ENCODE measurements at regions not wholly inside any gene's neighbourhood (a gene's known extent, or its start where the extent isn't known, plus 50 kb on each side); places are given as distances from the start of the nearest gene placed in this dataset.
"Not testable (repeated sequence)": the region's sequence is repeated elsewhere in the genome, so short reads cannot be mapped to it uniquely, and the experiment has no call there.

DNA sequence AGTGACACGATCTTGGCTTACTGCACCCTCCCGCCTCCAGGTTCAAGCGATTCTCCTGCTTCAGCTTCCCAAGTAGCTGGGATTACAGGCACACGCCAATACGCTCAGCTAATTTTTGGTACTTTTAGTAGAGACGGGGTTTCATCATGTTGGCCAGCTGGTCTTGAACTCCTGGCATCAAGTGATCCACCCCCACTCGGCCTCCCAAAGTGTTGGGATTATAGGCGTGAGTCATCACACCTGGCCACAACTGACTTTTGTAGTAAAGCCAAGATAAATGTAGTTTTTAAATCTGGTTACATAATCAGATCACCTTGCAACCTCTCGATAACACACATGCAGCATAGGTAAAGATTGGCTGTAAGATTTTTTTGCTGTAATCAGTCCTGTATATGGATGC is 657.5 kb upstream of the DPPA4 start:
- no peak overlapping the region for H3K27ac ChIP-seq
- intact Hi-C loops (cut with DNase I) = no loop called here
- H3K9me3 ChIP-seq = no peaks in the 10 kb centered on the region
- no peaks in the 10 kb centered on the region for H3K27me3 ChIP-seq (replicated peaks; ENCODE audit: insufficient read depth)
- no peaks in the 10 kb centered on the region for H3K36me3 ChIP-seq
- DNase-seq (ENCODE audit: low spot score) = no peak
- 86% methylated on average over 9 of the region's 9 CpGs for WGBS
- no peak overlapping the region for H3K4me3 ChIP-seq
- TF ChIP-seq CTCF (IDR thresholded peaks at IDR 0.05) (no peak), POLR2AphosphoS5 (IDR thresholded peaks at IDR 0.05) (no peak), POLR2A (IDR thresholded peaks at IDR 0.05) (no peak)
- no peaks in the 10 kb centered on the region for H3K4me1 ChIP-seq (replicated peaks)

GRCh38 chr3:109995377-109995776 is 658.0 kb upstream of the DPPA4 start:
- Histone ChIP-seq H3K4me3 (no peak overlapping the region), H3K4me1 (replicated peaks) (no peaks in the 10 kb centered on the region), H3K27me3 (replicated peaks; ENCODE audit: insufficient read depth) (no peaks in the 10 kb centered on the region), H3K27ac (no peak overlapping the region), H3K36me3 (no peaks in the 10 kb centered on the region), H3K9me3 (no peaks in the 10 kb centered on the region)
- TF ChIP-seq POLR2AphosphoS5 (IDR thresholded peaks at IDR 0.05) (no peak), POLR2A (IDR thresholded peaks at IDR 0.05) (no peak), CTCF (IDR thresholded peaks at IDR 0.05) (no peak)
- intact Hi-C loops (cut with DNase I) = no loop called here
- no peak for DNase-seq (ENCODE audit: low spot score)

GRCh38 chr3:110001905-110002304 is 664.6 kb upstream of the DPPA4 start:
- H3K27ac ChIP-seq; H3K36me3 ChIP-seq; H3K4me3 ChIP-seq; intact Hi-C loops (cut with DNase I); DNase-seq (ENCODE audit: low spot score); H3K9me3 ChIP-seq; H3K27me3 ChIP-seq (replicated peaks; ENCODE audit: insufficient read depth); H3K4me1 ChIP-seq (replicated peaks): not testable (repeated sequence)
- 100% methylated on average over 4 of the region's 4 CpGs for WGBS

GRCh38 chr3:110006913-110007312 is 669.6 kb upstream of the DPPA4 start:
- Histone ChIP-seq H3K27me3 (replicated peaks; ENCODE audit: insufficient read depth) (peaks cover 4% of the 10 kb centered on the region), H3K27ac (no peak overlapping the region), H3K36me3 (no peaks in the 10 kb centered on the region), H3K9me3 (no peaks in the 10 kb centered on the region), H3K4me3 (no peak overlapping the region), H3K4me1 (replicated peaks) (no peaks in the 10 kb centered on the region)
- intact Hi-C loops (cut with DNase I) = no loop called here
- DNase-seq (ENCODE audit: low spot score) = no peak
- TF ChIP-seq POLR2AphosphoS5 (IDR thresholded peaks at IDR 0.05) (no peak), CTCF (IDR thresholded peaks at IDR 0.05) (no peak), POLR2A (IDR thresholded peaks at IDR 0.05) (no peak)
- 72% methylated on average over 3 of the region's 3 CpGs for whole genome bisulfite sequencing

DNA sequence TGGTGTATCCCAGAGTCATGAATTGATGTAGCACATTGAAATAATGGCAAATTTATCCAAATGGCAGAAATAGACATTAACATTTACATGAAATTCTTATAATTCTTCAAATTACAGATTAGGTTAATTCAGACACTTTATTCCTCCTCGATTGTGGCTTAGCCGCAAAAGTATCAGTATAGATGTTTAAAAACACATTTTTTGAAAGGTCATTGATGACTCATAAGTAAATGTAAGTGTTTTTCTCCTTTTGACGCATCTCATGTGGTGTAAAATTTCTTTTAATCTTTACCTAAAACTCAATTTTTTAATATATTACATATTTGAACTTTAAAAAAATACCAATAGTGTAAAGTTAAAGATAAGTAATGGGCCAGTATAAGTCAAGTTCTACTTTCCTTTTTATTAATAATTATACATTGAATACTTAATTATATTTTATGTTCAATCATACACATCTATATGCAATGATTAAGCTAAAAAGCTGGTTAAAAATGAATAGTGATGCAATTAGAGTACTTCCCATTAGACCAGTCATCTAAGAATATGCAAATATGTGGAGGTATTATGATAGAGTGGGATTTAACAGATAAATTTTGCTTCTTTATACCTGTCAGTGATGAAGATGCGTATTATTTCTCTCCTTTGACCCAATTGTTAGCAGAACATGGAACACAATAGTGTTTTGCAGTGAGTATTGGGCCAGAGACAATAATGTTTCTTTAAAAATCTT is 678.1 kb upstream of the DPPA4 start:
- Histone ChIP-seq H3K27me3 (replicated peaks; ENCODE audit: insufficient read depth) (no peaks in the 10 kb centered on the region), H3K27ac (no peak overlapping the region), H3K9me3 (no peaks in the 10 kb centered on the region), H3K36me3 (no peaks in the 10 kb centered on the region), H3K4me1 (replicated peaks) (no peaks in the 10 kb centered on the region), H3K4me3 (no peak overlapping the region)
- 91% methylated on average over 4 of the region's 4 CpGs for WGBS
- TF ChIP-seq POLR2AphosphoS5 (IDR thresholded peaks at IDR 0.05) (no peak), POLR2A (IDR thresholded peaks at IDR 0.05) (no peak), CTCF (IDR thresholded peaks at IDR 0.05) (no peak)
- no peak for DNase-seq (ENCODE audit: low spot score)
- intact Hi-C loops (cut with DNase I) = no loop called here

All from prostate gland (tissue), 2 donors.